Tibial artery (tissue), 4 donors: ENCODE measurements at regions not wholly inside any gene's neighbourhood (a gene's known extent, or its start where the extent isn't known, plus 50 kb on each side); places are given as distances from the start of the nearest gene placed in this dataset.

Experiments used
- DNase-seq, 2 donors: peaks; one replicate each; pipeline ENCODE4 v3.0.0-alpha.2; 2019
- H3K27ac ChIP-seq, 2 donors: fragments of 200-600 bp; sonication (generic) in 1 of 2; 1 replicate in 1 of 2; 2 replicates in 1 of 2; pipeline ENCODE4 v1.5.1; 2018 to 2019; ENCODE audit warnings: mild to moderate bottlenecking in 1 of 2
- H3K27me3 ChIP-seq, 2 donors: fragments of 200-600 bp; sonication (generic) in 1 of 2; one replicate each; pipeline versions ENCODE4 v1.5.1 to v1.6.0; 2016 to 2019
- H3K36me3 ChIP-seq, 3 donors: fragments of 200-600 bp; sonication (generic) in 2 of 3; one replicate each; pipeline ENCODE4 v1.5.1; 2016 to 2019; ENCODE audit warnings: mild to moderate bottlenecking in 2 of 3
- H3K4me1 ChIP-seq, 4 donors: fragments of 200-600 bp; sonication (generic) in 2 of 4; 1 replicate in 3 of 4; 2 replicates in 1 of 4; pipeline ENCODE4 v1.5.1; 2016 to 2019
- H3K4me3 ChIP-seq, 2 donors: fragments of 200-600 bp; sonication (generic) in 1 of 2; 1 replicate in 1 of 2; 2 replicates in 1 of 2; pipeline ENCODE4 v1.5.1; 2018 to 2019; ENCODE audit warnings: mild to moderate bottlenecking in 2 of 2
- H3K9me3 ChIP-seq, 3 donors: fragments of 200-600 bp; sonication (generic) in 1 of 3; one replicate each; pipeline ENCODE4 v1.5.1; 2016 to 2019
- CTCF ChIP-seq, 2 experiments: fragments of 200-600 bp in 1 of 2; fragments of 450-650 bp in 1 of 2; IDR thresholded peaks; one replicate each; pipeline ENCODE4 v1.5.1; 2017 to 2019; ENCODE audit warnings: antibody characterized with exemption in 2 of 2, mild to moderate bottlenecking in 1 of 2, moderate library complexity in 1 of 2
- intact Hi-C: fragments of 100-400 bp; cut with DNase I; formaldehyde crosslinking; loops from one replicate; pipeline ENCODE4 v1.15.0; 2023; ENCODE audit warnings: low total_unique reads

GRCh38 chr1:95323123-95323522 lies 89.1 kb downstream of the RWDD3 start:
- H3K9me3 ChIP-seq = no peaks in the 10 kb centered on the region
- no peaks in the 10 kb centered on the region for H3K36me3 ChIP-seq
- no peak overlapping the region for H3K27ac ChIP-seq
- no peak overlapping the region for H3K4me3 ChIP-seq
- no peaks in the 10 kb centered on the region for H3K4me1 ChIP-seq
- intact Hi-C loops = no loop called here
- DNase-seq = no peak
- no peak for TF ChIP-seq CTCF (IDR thresholded peaks at IDR 0.05)
- H3K27me3 ChIP-seq = no peaks in the 10 kb centered on the region

GRCh38 chr1:95325349-95325748 lies 91.3 kb downstream of the RWDD3 start:
- no peak for TF ChIP-seq CTCF (IDR thresholded peaks at IDR 0.05)
- Histone ChIP-seq H3K27me3 (no peaks in the 10 kb centered on the region), H3K9me3 (no peaks in the 10 kb centered on the region), H3K36me3 (no peaks in the 10 kb centered on the region), H3K27ac (no peak overlapping the region), H3K4me1 (no peaks in the 10 kb centered on the region), H3K4me3 (no peak overlapping the region)
- no peak for DNase-seq
- intact Hi-C loops = loop anchor here (5.0 kb wide), 1 partner anchor 1333 kb away; no protein-coding TSS in a partner anchor

- Histone ChIP-seq H3K9me3 (no peaks in the 10 kb centered on the region), H3K27ac (no peak overlapping the region), H3K4me3 (no peak overlapping the region), H3K36me3 (no peaks in the 10 kb centered on the region), H3K4me1 (no peaks in the 10 kb centered on the region), H3K27me3 (no peaks in the 10 kb centered on the region)
- intact Hi-C loops = loop anchor here (5.0 kb wide), 1 partner anchor 1334 kb away; no protein-coding TSS in a partner anchor
- TF ChIP-seq CTCF (IDR thresholded peaks at IDR 0.05) = no peak
- DNase-seq = no peak
Measured at GRCh38 chr1:95326023-95326422, 92.0 kb downstream of the RWDD3 start.

GRCh38 chr1:95332754-95333153 lies 98.7 kb downstream of the RWDD3 start:
- no peak for TF ChIP-seq CTCF (IDR thresholded peaks at IDR 0.05)
- Histone ChIP-seq H3K9me3 (no peaks in the 10 kb centered on the region), H3K36me3 (no peaks in the 10 kb centered on the region), H3K27me3 (no peaks in the 10 kb centered on the region), H3K4me3 (no peak overlapping the region), H3K4me1 (no peaks in the 10 kb centered on the region), H3K27ac (no peak overlapping the region)
- no peak for DNase-seq
- intact Hi-C loops = no loop called here

GRCh38 chr1:95339377-95339776 lies 105.4 kb downstream of the RWDD3 start:
- no peaks in the 10 kb centered on the region for H3K9me3 ChIP-seq
- H3K4me1 ChIP-seq = no peaks in the 10 kb centered on the region
- no peak for DNase-seq
- H3K27me3 ChIP-seq = no peaks in the 10 kb centered on the region
- no peak overlapping the region for H3K4me3 ChIP-seq
- no peak for TF ChIP-seq CTCF (IDR thresholded peaks at IDR 0.05)
- no peak overlapping the region for H3K27ac ChIP-seq
- H3K36me3 ChIP-seq = no peaks in the 10 kb centered on the region
- intact Hi-C loops = no loop called here

GRCh38 chr1:95340061-95340460 lies 106.1 kb downstream of the RWDD3 start:
- TF ChIP-seq CTCF (IDR thresholded peaks at IDR 0.05) = no peak
- DNase-seq = no peak
- H3K9me3 ChIP-seq = no peaks in the 10 kb centered on the region
- no peak overlapping the region for H3K27ac ChIP-seq
- no peaks in the 10 kb centered on the region for H3K4me1 ChIP-seq
- H3K27me3 ChIP-seq = no peaks in the 10 kb centered on the region
- intact Hi-C loops = no loop called here
- no peaks in the 10 kb centered on the region for H3K36me3 ChIP-seq
- H3K4me3 ChIP-seq = no peak overlapping the region
